CD14-positive monocyte (primary cell): ENCODE measurements at regions not wholly inside any gene's neighbourhood (a gene's known extent, or its start where the extent isn't known, plus 50 kb on each side); places are given as distances from the start of the nearest gene placed in this dataset.

Source experiments
- DNase-seq, 3 donors: peaks; one replicate each; pipeline ENCODE4 v3.0.0-alpha.2; 2011 to 2022
- H2AFZ ChIP-seq: 2 replicates; pipeline ENCODE4 v1.6.0; 2012; ENCODE audit warnings: mild to moderate bottlenecking, low read depth, low read length, inconsistent platforms; ENCODE audit not compliant: insufficient read depth, poor library complexity, severe bottlenecking
- H3K27ac ChIP-seq, 2 donors: 1 replicate in 1 of 2; 2 replicates in 1 of 2; pipeline ENCODE4 v1.5.1; 2012 to 2013; ENCODE audit warnings: low read length in 2 of 2, control low read depth in 1 of 2, inconsistent platforms in 1 of 2, low read depth in 1 of 2, mild to moderate bottlenecking in 1 of 2
- H3K27me3 ChIP-seq, 2 donors: one replicate each; pipeline versions ENCODE4 v1.6.0 to v1.6.1; 2011 to 2013; ENCODE audit warnings: low read length in 2 of 2; ENCODE audit not compliant: control insufficient read depth in 2 of 2, insufficient read depth in 2 of 2
- H3K36me3 ChIP-seq, 2 donors: replicated peaks in 1 of 2; 1 replicate in 1 of 2; 2 replicates in 1 of 2; pipeline versions ENCODE4 v1.5.1 to v1.6.1; 2012 to 2013; ENCODE audit warnings: low read length in 2 of 2, control low read depth in 1 of 2, inconsistent platforms in 1 of 2, mild to moderate bottlenecking in 1 of 2; ENCODE audit not compliant: insufficient read depth in 2 of 2, control insufficient read depth in 1 of 2
- H3K4me1 ChIP-seq, 2 donors: 1 replicate in 1 of 2; 2 replicates in 1 of 2; pipeline versions ENCODE4 v1.5.1 to v1.6.1; 2012 to 2013; ENCODE audit warnings: low read length in 2 of 2, control low read depth in 1 of 2, inconsistent platforms in 1 of 2, mild to moderate bottlenecking in 1 of 2, moderate library complexity in 1 of 2; ENCODE audit not compliant: insufficient read depth in 2 of 2, control insufficient read depth in 1 of 2
- H3K4me2 ChIP-seq: replicated peaks from 2 replicates; pipeline ENCODE3; 2012; ENCODE audit warnings: low read length, moderate library complexity, mild to moderate bottlenecking; ENCODE audit not compliant: poor library complexity, severe bottlenecking; ENCODE audit errors: extremely low read depth
- H3K4me3 ChIP-seq, 3 experiments: fragments of 200-600 bp in 1 of 3; sonication (generic) in 1 of 3; replicated peaks in 1 of 3; 1 replicate in 2 of 3; 2 replicates in 1 of 3; pipeline ENCODE4 v1.5.1; 2011 to 2013; ENCODE audit warnings: low read length in 3 of 3, mild to moderate bottlenecking in 3 of 3, control low read depth in 2 of 3, low read depth in 2 of 3, inconsistent platforms in 1 of 3, moderate library complexity in 1 of 3
- H3K79me2 ChIP-seq: 2 replicates; pipeline ENCODE4 v1.6.0; 2012; ENCODE audit warnings: mild to moderate bottlenecking, control low read depth, inconsistent platforms, low read length, moderate library complexity; ENCODE audit not compliant: insufficient read depth
- H3K9ac ChIP-seq: 2 replicates; pipeline ENCODE4 v1.6.0; 2017; ENCODE audit warnings: low read length, mild to moderate bottlenecking; ENCODE audit not compliant: insufficient read depth, poor library complexity, severe bottlenecking
- H3K9me3 ChIP-seq, 2 donors: replicated peaks in 1 of 2; 1 replicate in 1 of 2; 2 replicates in 1 of 2; pipeline versions ENCODE4 v1.5.1 to v1.6.1; 2012 to 2013; ENCODE audit warnings: low read length in 2 of 2, control low read depth in 1 of 2; ENCODE audit not compliant: control insufficient read depth in 1 of 2, insufficient read depth in 1 of 2
- H4K20me1 ChIP-seq: 2 replicates; pipeline ENCODE4 v1.6.0; 2012; ENCODE audit warnings: mild to moderate bottlenecking, low read length, control low read depth, moderate library complexity; ENCODE audit not compliant: insufficient read depth
- H3K27ac Mint-ChIP-seq, 7 donors: one replicate each; pipeline ENCODE4 v1.8.0; 2020; ENCODE audit warnings: mild to moderate bottlenecking in 7 of 7, mixed read lengths in 7 of 7, moderate library complexity in 6 of 7, inconsistent platforms in 2 of 7
- H3K27me3 Mint-ChIP-seq, 3 donors: one replicate each; pipeline ENCODE4 v1.8.0; 2021 to 2022; ENCODE audit warnings: low read depth in 3 of 3, mild to moderate bottlenecking in 3 of 3, mixed read lengths in 3 of 3, moderate library complexity in 3 of 3, inconsistent platforms in 1 of 3
- H3K36me3 Mint-ChIP-seq, 2 donors: one replicate each; pipeline ENCODE4 v1.8.0; 2020; ENCODE audit warnings: mixed read lengths in 2 of 2, inconsistent platforms in 1 of 2, mild to moderate bottlenecking in 1 of 2
- H3K4me1 Mint-ChIP-seq: one replicate; pipeline ENCODE4 v1.8.0; 2020; ENCODE audit warnings: mild to moderate bottlenecking, mixed read lengths
- H3K4me3 Mint-ChIP-seq, 2 donors: one replicate each; pipeline ENCODE4 v1.8.0; 2020; ENCODE audit warnings: mild to moderate bottlenecking in 2 of 2, mixed read lengths in 2 of 2, moderate library complexity in 1 of 2
- H3K9me3 Mint-ChIP-seq, 7 donors: one replicate each; pipeline ENCODE4 v1.8.0; 2020 to 2022; ENCODE audit warnings: mixed read lengths in 7 of 7, mild to moderate bottlenecking in 6 of 7, moderate library complexity in 6 of 7, inconsistent platforms in 2 of 7
- WGBS: methylation state at CpG from one replicate; pipeline ENCODE4 v1.1.5; 2013; ENCODE audit warnings: missing lambda C conversion rate; ENCODE audit not compliant: insufficient coverage; 5-methylcytosine and 5-hydroxymethylcytosine counted together
- intact Hi-C, 2 donors: fragments of 100-400 bp; cut with micrococcal nuclease; formaldehyde crosslinking; loops; one replicate each; pipeline versions ENCODE4 v1.15.0 to v1.15.1; 2023
- TF ChIP-seq, protein P1 (sequence below): fragments of 200-600 bp; IDR thresholded peaks from one replicate; pipeline ENCODE4 v1.8.0; 2022; ENCODE audit warnings: antibody characterized with exemption, mild to moderate bottlenecking

DNA sequence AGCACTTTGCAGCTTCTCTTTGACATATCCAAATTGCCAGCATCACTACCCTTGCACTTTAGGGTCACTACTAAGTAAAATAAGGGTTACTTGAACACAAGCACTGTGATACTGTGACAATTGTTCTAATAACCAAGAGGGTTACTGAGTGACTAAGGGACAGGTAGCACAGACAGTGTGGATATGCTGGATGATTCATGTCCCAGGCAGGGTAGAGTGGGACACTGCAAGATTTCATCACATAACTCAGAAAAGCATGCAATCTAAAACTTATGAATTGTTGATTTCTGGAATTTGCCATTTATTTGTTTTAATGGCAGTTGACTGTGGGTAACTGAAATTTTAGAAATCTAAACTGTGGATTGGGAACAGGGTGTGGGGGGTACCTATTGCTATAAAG, 218.8 kb downstream of the KITLG start:
- no peak overlapping the region for H3K27ac ChIP-seq
- no peak overlapping the region for H3K4me3 Mint-ChIP-seq
- H2AFZ ChIP-seq, result no peak overlapping the region
- no peaks in the 10 kb centered on the region for H3K36me3 Mint-ChIP-seq
- intact Hi-C loops, result no loop called here
- H3K4me1 ChIP-seq, result no peaks in the 10 kb centered on the region
- DNase-seq, result no peak
- H3K79me2 ChIP-seq, result no peaks in the 10 kb centered on the region
- peaks cover 5 to 12% (median 8%) of the 10 kb centered on the region in 7 donors for H3K9me3 Mint-ChIP-seq
- H3K27me3 ChIP-seq, result no peaks in the 10 kb centered on the region
- no peak overlapping the region for H3K4me3 ChIP-seq
- H3K36me3 ChIP-seq, result no peaks in the 10 kb centered on the region
- no peak overlapping the region for H3K9ac ChIP-seq
- H3K9me3 ChIP-seq, result peaks cover 5 to 6% of the 10 kb centered on the region in 2 donors
- H3K4me2 ChIP-seq, result no peak overlapping the region
- TF ChIP-seq, protein P1, sequence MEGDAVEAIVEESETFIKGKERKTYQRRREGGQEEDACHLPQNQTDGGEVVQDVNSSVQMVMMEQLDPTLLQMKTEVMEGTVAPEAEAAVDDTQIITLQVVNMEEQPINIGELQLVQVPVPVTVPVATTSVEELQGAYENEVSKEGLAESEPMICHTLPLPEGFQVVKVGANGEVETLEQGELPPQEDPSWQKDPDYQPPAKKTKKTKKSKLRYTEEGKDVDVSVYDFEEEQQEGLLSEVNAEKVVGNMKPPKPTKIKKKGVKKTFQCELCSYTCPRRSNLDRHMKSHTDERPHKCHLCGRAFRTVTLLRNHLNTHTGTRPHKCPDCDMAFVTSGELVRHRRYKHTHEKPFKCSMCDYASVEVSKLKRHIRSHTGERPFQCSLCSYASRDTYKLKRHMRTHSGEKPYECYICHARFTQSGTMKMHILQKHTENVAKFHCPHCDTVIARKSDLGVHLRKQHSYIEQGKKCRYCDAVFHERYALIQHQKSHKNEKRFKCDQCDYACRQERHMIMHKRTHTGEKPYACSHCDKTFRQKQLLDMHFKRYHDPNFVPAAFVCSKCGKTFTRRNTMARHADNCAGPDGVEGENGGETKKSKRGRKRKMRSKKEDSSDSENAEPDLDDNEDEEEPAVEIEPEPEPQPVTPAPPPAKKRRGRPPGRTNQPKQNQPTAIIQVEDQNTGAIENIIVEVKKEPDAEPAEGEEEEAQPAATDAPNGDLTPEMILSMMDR, result no peak
- peaks cover 0 to 1% (median 0%) of the 10 kb centered on the region in 3 donors for H3K27me3 Mint-ChIP-seq
- H3K27ac Mint-ChIP-seq, result no peak overlapping the region
- peaks cover 2% of the 10 kb centered on the region for H3K4me1 Mint-ChIP-seq
- H4K20me1 ChIP-seq, result no peaks in the 10 kb centered on the region

GRCh38 chr12:88362439-88362838, 217.8 kb downstream of the KITLG start:
- H3K36me3 Mint-ChIP-seq, result no peaks in the 10 kb centered on the region
- peaks cover 0 to 1% (median 0%) of the 10 kb centered on the region in 3 donors for H3K27me3 Mint-ChIP-seq
- H3K4me1 Mint-ChIP-seq, result peaks cover 2% of the 10 kb centered on the region
- intact Hi-C loops, result no loop called here
- Histone ChIP-seq H2AFZ (no peak overlapping the region), H3K27me3 (no peaks in the 10 kb centered on the region), H4K20me1 (no peaks in the 10 kb centered on the region), H3K4me1 (no peaks in the 10 kb centered on the region), H3K27ac (no peak overlapping the region), H3K4me3 (no peak overlapping the region), H3K36me3 (no peaks in the 10 kb centered on the region), H3K9me3 (peaks cover 5 to 6% of the 10 kb centered on the region in 2 donors), H3K4me2 (no peak overlapping the region), H3K79me2 (no peaks in the 10 kb centered on the region), H3K9ac (no peak overlapping the region)
- H3K4me3 Mint-ChIP-seq, result no peak overlapping the region
- TF ChIP-seq, protein P1, result no peak
- DNase-seq, result no peak
- H3K9me3 Mint-ChIP-seq, result peaks cover 5 to 12% (median 8%) of the 10 kb centered on the region in 7 donors
- H3K27ac Mint-ChIP-seq, result no peak overlapping the region
- no CpG with 5 or more reads among the region's 2 CpGs for WGBS
